ENCODE measurements at regions not wholly inside any gene's neighbourhood (a gene's known extent, or its start where the extent isn't known, plus 50 kb on each side); places are given as distances from the start of the nearest gene placed in this dataset.

DNA sequence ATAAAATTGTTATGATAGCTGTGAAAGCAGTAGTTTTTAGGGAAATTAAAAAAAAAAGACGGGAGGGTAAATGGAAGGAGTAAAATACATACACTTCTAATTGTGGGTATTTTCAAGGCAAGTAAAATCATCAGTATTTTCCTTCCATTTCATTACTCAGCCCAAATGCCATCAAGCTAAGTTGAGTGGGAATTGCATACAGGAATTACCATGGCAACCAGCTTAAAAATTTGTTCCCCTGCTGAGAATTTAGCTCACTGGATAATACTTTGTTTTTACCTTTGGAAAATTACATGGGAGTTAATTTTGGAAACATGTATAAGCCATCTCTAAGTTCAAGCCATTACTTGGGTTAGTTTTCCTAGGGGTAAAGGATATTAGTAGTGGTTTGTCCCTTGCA, 1873.4 kb downstream of the LRRC4C start (continued):
- TF ChIP-seq, protein P1, sequence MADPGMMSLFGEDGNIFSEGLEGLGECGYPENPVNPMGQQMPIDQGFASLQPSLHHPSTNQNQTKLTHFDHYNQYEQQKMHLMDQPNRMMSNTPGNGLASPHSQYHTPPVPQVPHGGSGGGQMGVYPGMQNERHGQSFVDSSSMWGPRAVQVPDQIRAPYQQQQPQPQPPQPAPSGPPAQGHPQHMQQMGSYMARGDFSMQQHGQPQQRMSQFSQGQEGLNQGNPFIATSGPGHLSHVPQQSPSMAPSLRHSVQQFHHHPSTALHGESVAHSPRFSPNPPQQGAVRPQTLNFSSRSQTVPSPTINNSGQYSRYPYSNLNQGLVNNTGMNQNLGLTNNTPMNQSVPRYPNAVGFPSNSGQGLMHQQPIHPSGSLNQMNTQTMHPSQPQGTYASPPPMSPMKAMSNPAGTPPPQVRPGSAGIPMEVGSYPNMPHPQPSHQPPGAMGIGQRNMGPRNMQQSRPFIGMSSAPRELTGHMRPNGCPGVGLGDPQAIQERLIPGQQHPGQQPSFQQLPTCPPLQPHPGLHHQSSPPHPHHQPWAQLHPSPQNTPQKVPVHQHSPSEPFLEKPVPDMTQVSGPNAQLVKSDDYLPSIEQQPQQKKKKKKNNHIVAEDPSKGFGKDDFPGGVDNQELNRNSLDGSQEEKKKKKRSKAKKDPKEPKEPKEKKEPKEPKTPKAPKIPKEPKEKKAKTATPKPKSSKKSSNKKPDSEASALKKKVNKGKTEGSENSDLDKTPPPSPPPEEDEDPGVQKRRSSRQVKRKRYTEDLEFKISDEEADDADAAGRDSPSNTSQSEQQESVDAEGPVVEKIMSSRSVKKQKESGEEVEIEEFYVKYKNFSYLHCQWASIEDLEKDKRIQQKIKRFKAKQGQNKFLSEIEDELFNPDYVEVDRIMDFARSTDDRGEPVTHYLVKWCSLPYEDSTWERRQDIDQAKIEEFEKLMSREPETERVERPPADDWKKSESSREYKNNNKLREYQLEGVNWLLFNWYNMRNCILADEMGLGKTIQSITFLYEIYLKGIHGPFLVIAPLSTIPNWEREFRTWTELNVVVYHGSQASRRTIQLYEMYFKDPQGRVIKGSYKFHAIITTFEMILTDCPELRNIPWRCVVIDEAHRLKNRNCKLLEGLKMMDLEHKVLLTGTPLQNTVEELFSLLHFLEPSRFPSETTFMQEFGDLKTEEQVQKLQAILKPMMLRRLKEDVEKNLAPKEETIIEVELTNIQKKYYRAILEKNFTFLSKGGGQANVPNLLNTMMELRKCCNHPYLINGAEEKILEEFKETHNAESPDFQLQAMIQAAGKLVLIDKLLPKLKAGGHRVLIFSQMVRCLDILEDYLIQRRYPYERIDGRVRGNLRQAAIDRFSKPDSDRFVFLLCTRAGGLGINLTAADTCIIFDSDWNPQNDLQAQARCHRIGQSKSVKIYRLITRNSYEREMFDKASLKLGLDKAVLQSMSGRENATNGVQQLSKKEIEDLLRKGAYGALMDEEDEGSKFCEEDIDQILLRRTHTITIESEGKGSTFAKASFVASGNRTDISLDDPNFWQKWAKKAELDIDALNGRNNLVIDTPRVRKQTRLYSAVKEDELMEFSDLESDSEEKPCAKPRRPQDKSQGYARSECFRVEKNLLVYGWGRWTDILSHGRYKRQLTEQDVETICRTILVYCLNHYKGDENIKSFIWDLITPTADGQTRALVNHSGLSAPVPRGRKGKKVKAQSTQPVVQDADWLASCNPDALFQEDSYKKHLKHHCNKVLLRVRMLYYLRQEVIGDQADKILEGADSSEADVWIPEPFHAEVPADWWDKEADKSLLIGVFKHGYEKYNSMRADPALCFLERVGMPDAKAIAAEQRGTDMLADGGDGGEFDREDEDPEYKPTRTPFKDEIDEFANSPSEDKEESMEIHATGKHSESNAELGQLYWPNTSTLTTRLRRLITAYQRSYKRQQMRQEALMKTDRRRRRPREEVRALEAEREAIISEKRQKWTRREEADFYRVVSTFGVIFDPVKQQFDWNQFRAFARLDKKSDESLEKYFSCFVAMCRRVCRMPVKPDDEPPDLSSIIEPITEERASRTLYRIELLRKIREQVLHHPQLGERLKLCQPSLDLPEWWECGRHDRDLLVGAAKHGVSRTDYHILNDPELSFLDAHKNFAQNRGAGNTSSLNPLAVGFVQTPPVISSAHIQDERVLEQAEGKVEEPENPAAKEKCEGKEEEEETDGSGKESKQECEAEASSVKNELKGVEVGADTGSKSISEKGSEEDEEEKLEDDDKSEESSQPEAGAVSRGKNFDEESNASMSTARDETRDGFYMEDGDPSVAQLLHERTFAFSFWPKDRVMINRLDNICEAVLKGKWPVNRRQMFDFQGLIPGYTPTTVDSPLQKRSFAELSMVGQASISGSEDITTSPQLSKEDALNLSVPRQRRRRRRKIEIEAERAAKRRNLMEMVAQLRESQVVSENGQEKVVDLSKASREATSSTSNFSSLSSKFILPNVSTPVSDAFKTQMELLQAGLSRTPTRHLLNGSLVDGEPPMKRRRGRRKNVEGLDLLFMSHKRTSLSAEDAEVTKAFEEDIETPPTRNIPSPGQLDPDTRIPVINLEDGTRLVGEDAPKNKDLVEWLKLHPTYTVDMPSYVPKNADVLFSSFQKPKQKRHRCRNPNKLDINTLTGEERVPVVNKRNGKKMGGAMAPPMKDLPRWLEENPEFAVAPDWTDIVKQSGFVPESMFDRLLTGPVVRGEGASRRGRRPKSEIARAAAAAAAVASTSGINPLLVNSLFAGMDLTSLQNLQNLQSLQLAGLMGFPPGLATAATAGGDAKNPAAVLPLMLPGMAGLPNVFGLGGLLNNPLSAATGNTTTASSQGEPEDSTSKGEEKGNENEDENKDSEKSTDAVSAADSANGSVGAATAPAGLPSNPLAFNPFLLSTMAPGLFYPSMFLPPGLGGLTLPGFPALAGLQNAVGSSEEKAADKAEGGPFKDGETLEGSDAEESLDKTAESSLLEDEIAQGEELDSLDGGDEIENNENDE (IDR thresholded peaks at IDR 0.05; ENCODE audit: insufficient replicate concordance, low read length), result no peak
- TF ChIP-seq MAFK (IDR thresholded peaks at IDR 0.05; ENCODE audit: low read depth, low read length), result no peak
- no peak for TF ChIP-seq EGR1 (IDR thresholded peaks at IDR 0.05; ENCODE audit: borderline replicate concordance, low read depth, low read length)
- no peak for TF ChIP-seq NANOG (IDR thresholded peaks at IDR 0.05; ENCODE audit: insufficient read depth, low read depth, low read length, poor library complexity, severe bottlenecking)
- no peak for TF ChIP-seq TAF1 (IDR thresholded peaks at IDR 0.05; ENCODE audit: low read depth, low read length)
- no peak for TF ChIP-seq RNF2 (IDR thresholded peaks at IDR 0.05; ENCODE audit: borderline replicate concordance, low read depth, low read length, missing control alignments, poor library complexity, severe bottlenecking)
- TF ChIP-seq TEAD4 (IDR thresholded peaks at IDR 0.05; ENCODE audit: low read depth, low read length), result no peak
- TF ChIP-seq, protein P2, sequence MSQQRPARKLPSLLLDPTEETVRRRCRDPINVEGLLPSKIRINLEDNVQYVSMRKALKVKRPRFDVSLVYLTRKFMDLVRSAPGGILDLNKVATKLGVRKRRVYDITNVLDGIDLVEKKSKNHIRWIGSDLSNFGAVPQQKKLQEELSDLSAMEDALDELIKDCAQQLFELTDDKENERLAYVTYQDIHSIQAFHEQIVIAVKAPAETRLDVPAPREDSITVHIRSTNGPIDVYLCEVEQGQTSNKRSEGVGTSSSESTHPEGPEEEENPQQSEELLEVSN (IDR thresholded peaks at IDR 0.05), result no peak
